ENCODE measurements at regions not wholly inside any gene's neighbourhood (a gene's known extent, or its start where the extent isn't known, plus 50 kb on each side); places are given as distances from the start of the nearest gene placed in this dataset.

- H3K27me3 ChIP-seq (replicated peaks; ENCODE audit: control insufficient read depth, insufficient read depth, low read length) = no peaks in the 10 kb centered on the region
- no peaks in the 10 kb centered on the region for H3K4me1 Mint-ChIP-seq (ENCODE audit: low read depth, unreplicated experiment)
- H3K36me3 ChIP-seq (ENCODE audit: control insufficient read depth, insufficient read depth, low read length) = no peaks in the 10 kb centered on the region
- no peak for DNase-seq
- no peak overlapping the region for H3K4me3 Mint-ChIP-seq (ENCODE audit: unreplicated experiment)
- CTCF ChIA-PET = no interaction called here
- intact Hi-C loops (cut with micrococcal nuclease; ENCODE audit: unreplicated experiment) = no loop called here
- no peaks in the 10 kb centered on the region for H3K9me3 Mint-ChIP-seq (ENCODE audit: unreplicated experiment)
- no peaks in the 10 kb centered on the region for H3K27me3 Mint-ChIP-seq (ENCODE audit: insufficient read depth, unreplicated experiment)
- no TSS peak for BruUV-seq (replicated peaks)
- H3K9me3 ChIP-seq = no peaks in the 10 kb centered on the region; the same call in 1 of the 2 replicates
- TF ChIP-seq CTCF (IDR thresholded peaks at IDR 0.05; ENCODE audit: insufficient read depth in 1 of 2, low read depth in 1 of 2, low read length in 1 of 2, severe bottlenecking in 1 of 2, unreplicated experiment in 1 of 2) = no peak
- POLR2A ChIA-PET = no interaction called here
- H3K4me3 ChIP-seq (ENCODE audit: low read depth, low read length) = no peak overlapping the region
- H3K4me1 ChIP-seq = no peaks in the 10 kb centered on the region
- H3K27ac Mint-ChIP-seq (ENCODE audit: unreplicated experiment) = no peak overlapping the region
- no peaks in the 10 kb centered on the region for H3K36me3 Mint-ChIP-seq (ENCODE audit: insufficient read depth, unreplicated experiment)
These were observed 148.7 kb upstream of the KLF6 start for GRCh38 chr10:3933733-3934132.

GRCh38 chr10:3932597-3933375 lies 147.8 kb upstream of the KLF6 start:
- Histone ChIP-seq H3K9me3 (no peaks in the 10 kb centered on the region; the same call in 1 of the 2 replicates), H3K36me3 (ENCODE audit: control insufficient read depth, insufficient read depth, low read length) (no peaks in the 10 kb centered on the region), H3K27me3 (replicated peaks; ENCODE audit: control insufficient read depth, insufficient read depth, low read length) (no peaks in the 10 kb centered on the region), H3K4me1 (no peaks in the 10 kb centered on the region), H3K4me3 (ENCODE audit: low read depth, low read length) (no peak overlapping the region)
- no peak for DNase-seq
- Mint-ChIP-seq H3K27me3 (ENCODE audit: insufficient read depth, unreplicated experiment) (no peaks in the 10 kb centered on the region), H3K36me3 (ENCODE audit: insufficient read depth, unreplicated experiment) (no peaks in the 10 kb centered on the region), H3K4me1 (ENCODE audit: low read depth, unreplicated experiment) (no peaks in the 10 kb centered on the region), H3K4me3 (ENCODE audit: unreplicated experiment) (no peak overlapping the region), H3K9me3 (ENCODE audit: unreplicated experiment) (no peaks in the 10 kb centered on the region), H3K27ac (ENCODE audit: unreplicated experiment) (no peak overlapping the region)
- no TSS peak for BruUV-seq (replicated peaks)
- CTCF ChIA-PET = no interaction called here
- intact Hi-C loops (cut with micrococcal nuclease; ENCODE audit: unreplicated experiment) = no loop called here
- POLR2A ChIA-PET = no interaction called here
- TF ChIP-seq CTCF (IDR thresholded peaks at IDR 0.05; ENCODE audit: insufficient read depth in 1 of 2, low read depth in 1 of 2, low read length in 1 of 2, severe bottlenecking in 1 of 2, unreplicated experiment in 1 of 2) = no peak

GRCh38 chr10:3931901-3932300 lies 146.9 kb upstream of the KLF6 start:
- Histone ChIP-seq H3K36me3 (ENCODE audit: control insufficient read depth, insufficient read depth, low read length) (no peaks in the 10 kb centered on the region), H3K27me3 (replicated peaks; ENCODE audit: control insufficient read depth, insufficient read depth, low read length) (no peaks in the 10 kb centered on the region), H3K4me1 (no peaks in the 10 kb centered on the region), H3K9me3 (no peaks in the 10 kb centered on the region; the same call in 1 of the 2 replicates), H3K4me3 (ENCODE audit: low read depth, low read length) (no peak overlapping the region)
- POLR2A ChIA-PET = no interaction called here
- CTCF ChIA-PET = interaction anchor here (0.6 kb wide), 1 partner anchor 181 kb away, joined by 5 read pairs; no protein-coding TSS in a partner anchor
- intact Hi-C loops (cut with micrococcal nuclease; ENCODE audit: unreplicated experiment) = no loop called here
- Mint-ChIP-seq H3K9me3 (ENCODE audit: unreplicated experiment) (no peaks in the 10 kb centered on the region), H3K27me3 (ENCODE audit: insufficient read depth, unreplicated experiment) (no peaks in the 10 kb centered on the region), H3K27ac (ENCODE audit: unreplicated experiment) (no peak overlapping the region), H3K4me3 (ENCODE audit: unreplicated experiment) (no peak overlapping the region), H3K4me1 (ENCODE audit: low read depth, unreplicated experiment) (no peaks in the 10 kb centered on the region), H3K36me3 (ENCODE audit: insufficient read depth, unreplicated experiment) (no peaks in the 10 kb centered on the region)
- BruUV-seq (replicated peaks) = no TSS peak
- no peak for TF ChIP-seq CTCF (IDR thresholded peaks at IDR 0.05; ENCODE audit: insufficient read depth in 1 of 2, low read depth in 1 of 2, low read length in 1 of 2, severe bottlenecking in 1 of 2, unreplicated experiment in 1 of 2)
- no peak for DNase-seq
